OCI-LY1 (cell line): ENCODE measurements at regions not wholly inside any gene's neighbourhood (a gene's known extent, or its start where the extent isn't known, plus 50 kb on each side); places are given as distances from the start of the nearest gene placed in this dataset.

Experiments used
- EZH2 ChIP-seq: fragments of 200-600 bp; sonication (generic), shearing (Covaris generic); IDR thresholded peaks from 2 replicates; pipeline ENCODE4 v1.8.0; 2017; ENCODE audit warnings: borderline replicate concordance, mixed run types, mild to moderate bottlenecking, antibody characterized with exemption, low read length, moderate library complexity, mixed read lengths
- TF ChIP-seq, protein P1 (sequence below): fragments of 200-600 bp; sonication (generic), shearing (Covaris generic); IDR thresholded peaks from 2 replicates; pipeline ENCODE4 v1.5.1; 2017; ENCODE audit warnings: mild to moderate bottlenecking, antibody characterized with exemption, low read length, moderate library complexity, mixed read lengths

DNA sequence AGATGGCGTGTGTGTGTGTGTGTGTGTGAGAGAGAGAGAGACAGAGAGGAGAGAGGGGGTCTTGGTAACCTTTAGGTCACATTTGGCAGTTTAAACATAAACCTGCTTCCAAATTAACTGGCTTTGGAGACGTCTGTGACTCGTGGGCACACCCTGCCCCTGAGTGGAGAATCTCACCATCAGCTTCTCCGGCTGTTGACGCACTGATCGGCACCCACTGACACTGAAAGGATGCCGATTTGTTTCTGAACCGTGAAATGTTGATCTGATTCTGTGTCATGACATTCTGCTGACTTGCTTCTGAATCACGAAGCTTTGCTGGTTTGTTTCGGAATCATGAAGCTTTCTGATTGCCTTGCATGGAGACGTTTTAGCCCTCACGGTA, 114.7 kb downstream of the RTP5 start:
- TF ChIP-seq, protein P1, sequence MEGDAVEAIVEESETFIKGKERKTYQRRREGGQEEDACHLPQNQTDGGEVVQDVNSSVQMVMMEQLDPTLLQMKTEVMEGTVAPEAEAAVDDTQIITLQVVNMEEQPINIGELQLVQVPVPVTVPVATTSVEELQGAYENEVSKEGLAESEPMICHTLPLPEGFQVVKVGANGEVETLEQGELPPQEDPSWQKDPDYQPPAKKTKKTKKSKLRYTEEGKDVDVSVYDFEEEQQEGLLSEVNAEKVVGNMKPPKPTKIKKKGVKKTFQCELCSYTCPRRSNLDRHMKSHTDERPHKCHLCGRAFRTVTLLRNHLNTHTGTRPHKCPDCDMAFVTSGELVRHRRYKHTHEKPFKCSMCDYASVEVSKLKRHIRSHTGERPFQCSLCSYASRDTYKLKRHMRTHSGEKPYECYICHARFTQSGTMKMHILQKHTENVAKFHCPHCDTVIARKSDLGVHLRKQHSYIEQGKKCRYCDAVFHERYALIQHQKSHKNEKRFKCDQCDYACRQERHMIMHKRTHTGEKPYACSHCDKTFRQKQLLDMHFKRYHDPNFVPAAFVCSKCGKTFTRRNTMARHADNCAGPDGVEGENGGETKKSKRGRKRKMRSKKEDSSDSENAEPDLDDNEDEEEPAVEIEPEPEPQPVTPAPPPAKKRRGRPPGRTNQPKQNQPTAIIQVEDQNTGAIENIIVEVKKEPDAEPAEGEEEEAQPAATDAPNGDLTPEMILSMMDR, result no peak
- no peak for TF ChIP-seq EZH2
